ENCODE measurements at regions not wholly inside any gene's neighbourhood (a gene's known extent, or its start where the extent isn't known, plus 50 kb on each side); places are given as distances from the start of the nearest gene placed in this dataset.

GRCh38 chr6:79301290-79301689, 66.8 kb upstream of the HMGN3 start:
- DNase-seq, result no peak

DNA sequence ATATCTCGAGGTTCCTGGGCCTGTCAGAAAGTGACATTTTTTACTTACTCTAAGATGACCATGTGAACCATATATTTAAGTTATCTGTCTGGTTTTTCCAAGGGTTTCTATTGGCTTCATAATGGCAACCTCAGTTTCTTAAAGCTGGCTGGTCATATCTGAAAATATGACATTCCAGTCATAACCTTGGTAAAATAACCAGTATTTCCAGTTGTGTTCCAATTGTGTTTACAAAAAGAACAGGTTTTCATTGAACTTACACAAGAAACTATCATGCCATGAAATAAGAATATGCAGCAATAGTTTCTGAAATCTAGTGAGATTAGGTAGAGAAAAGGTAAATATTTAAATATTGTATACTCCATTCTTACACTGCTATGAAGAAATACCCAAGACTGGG, 61.7 kb upstream of the HMGN3 start:
- no peak for DNase-seq
